ENCODE measurements at regions not wholly inside any gene's neighbourhood (a gene's known extent, or its start where the extent isn't known, plus 50 kb on each side); places are given as distances from the start of the nearest gene placed in this dataset.
"Not testable (repeated sequence)": the region's sequence is repeated elsewhere in the genome, so short reads cannot be mapped to it uniquely, and the experiment has no call there.

DNA sequence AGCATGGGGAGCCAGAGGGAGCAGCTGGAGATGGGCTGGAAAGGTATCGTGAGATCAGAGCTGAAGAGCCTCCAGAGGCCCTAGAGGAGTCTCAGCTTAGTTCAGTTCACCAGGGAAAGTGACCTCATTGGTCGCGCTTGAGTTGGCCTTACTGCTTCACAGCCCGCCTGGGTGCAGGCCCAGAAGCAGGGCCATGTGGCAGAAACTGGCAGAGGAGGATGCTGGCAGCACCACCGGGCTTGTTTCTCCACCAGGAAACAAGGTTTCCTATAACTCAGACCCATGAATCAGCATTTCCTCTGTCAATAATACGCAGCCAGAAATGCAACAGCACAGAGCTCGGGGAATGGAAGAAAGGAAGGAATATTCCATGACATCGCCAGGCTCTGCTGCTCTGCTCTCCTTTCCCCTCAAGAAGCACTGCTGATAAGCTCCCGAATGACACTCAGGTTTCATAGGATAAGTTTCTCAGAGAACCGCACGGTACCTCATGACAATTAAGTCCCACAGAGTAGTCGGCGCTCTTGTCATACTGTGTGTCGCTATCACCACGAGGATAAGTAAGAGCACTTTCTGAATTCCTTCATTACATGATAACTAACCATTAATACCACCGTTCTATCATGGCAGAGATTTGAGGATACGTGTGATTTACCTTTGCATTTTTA, 147.1 kb upstream of the LPP start:
- no peak for DNase-seq

- no peak for DNase-seq
These were observed 146.1 kb upstream of the LPP start for GRCh38 chr3:188007897-188008296.

GRCh38 chr3:188008582-188009213, 145.3 kb upstream of the LPP start:
- no peak for DNase-seq

- DNase-seq = no peak
These were observed 143.5 kb upstream of the LPP start for GRCh38 chr3:188010478-188010877.

GRCh38 chr3:188019727-188020126, 134.2 kb upstream of the LPP start:
- no peak for DNase-seq

GRCh38 chr3:188021041-188021440, 132.9 kb upstream of the LPP start:
- DNase-seq = no peak

GRCh38 chr3:188021502-188022040, 132.4 kb upstream of the LPP start:
- DNase-seq = no peak

- not testable (repeated sequence) for DNase-seq
These were observed 131.1 kb upstream of the LPP start for GRCh38 chr3:188022902-188023301.

GRCh38 chr3:188025555-188025954, 128.4 kb upstream of the LPP start:
- DNase-seq = no peak

DNA sequence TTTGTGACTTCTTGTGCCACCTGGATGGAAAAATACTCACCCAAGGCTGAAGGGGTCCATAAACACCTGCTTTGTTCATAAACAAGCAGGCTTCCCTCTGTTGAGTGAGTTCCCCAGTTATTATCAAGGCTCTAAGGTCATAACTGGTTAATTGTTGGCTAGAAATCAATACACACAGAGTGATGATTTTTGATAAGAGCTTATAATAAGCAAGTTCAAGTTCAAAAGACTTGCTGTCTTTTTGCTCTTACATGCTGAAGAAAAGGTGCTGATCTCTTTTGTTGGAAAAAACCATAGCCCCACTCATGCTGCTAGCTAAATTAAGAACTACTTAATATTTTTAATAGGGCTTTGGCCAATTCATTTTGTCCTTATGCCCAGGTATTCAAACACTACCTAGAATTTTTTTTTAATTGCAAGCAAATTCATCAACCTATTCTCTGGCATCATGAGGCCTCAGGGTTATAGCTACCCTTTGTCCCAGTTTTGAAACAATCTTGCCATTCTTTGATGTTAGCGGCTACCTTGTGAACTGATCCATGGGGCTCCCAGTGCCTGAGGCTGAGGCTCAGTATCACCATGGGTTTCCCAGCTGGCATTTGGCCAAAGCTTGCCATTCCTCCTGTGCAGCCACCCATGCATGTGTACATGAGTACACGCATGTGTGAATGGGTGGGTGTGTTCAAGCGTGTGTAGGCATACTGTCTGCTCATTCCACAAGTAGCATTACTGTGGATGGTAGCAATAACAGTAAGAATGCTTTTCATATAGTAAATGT, 127.6 kb upstream of the LPP start:
- no peak for DNase-seq

DNA sequence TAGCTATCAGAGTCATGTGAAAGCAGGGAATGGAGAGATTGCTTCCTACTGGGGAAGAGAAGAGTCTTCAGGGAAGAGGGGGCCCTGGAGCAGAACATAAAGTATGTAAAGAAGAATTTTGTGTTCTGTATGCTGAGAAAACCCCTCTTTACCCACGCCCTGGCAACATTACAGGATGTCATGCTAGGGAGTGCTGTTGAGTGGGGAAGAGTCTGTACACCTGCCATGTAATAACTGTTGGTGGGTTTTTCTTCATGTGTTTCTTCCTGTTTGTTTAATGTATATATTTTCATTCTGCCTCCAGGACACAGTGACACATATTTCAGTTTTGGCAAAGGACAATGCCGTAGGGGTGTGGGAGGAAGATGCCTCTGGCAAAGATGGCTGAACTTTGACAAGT, 122.8 kb upstream of the LPP start:
- DNase-seq = no peak

DNA sequence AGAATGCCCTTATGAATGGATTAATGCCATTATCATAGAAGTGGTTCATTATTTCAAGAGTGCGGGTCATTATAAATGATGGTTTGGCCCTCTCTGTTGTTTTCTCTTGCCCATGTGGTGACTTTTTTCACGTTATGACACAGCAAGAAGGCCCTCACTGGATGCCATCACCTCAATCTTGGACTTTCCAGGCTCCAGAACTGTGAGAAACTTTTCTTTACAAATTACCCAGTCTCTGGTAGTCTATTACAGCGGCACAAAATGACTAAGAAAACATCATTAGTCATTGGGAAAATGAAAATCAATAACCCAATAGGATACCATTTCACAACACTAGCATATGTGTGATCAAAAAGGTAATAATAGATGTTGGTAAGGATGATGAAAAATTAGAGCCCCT, 119.0 kb upstream of the LPP start:
- DNase-seq = no peak

DNA sequence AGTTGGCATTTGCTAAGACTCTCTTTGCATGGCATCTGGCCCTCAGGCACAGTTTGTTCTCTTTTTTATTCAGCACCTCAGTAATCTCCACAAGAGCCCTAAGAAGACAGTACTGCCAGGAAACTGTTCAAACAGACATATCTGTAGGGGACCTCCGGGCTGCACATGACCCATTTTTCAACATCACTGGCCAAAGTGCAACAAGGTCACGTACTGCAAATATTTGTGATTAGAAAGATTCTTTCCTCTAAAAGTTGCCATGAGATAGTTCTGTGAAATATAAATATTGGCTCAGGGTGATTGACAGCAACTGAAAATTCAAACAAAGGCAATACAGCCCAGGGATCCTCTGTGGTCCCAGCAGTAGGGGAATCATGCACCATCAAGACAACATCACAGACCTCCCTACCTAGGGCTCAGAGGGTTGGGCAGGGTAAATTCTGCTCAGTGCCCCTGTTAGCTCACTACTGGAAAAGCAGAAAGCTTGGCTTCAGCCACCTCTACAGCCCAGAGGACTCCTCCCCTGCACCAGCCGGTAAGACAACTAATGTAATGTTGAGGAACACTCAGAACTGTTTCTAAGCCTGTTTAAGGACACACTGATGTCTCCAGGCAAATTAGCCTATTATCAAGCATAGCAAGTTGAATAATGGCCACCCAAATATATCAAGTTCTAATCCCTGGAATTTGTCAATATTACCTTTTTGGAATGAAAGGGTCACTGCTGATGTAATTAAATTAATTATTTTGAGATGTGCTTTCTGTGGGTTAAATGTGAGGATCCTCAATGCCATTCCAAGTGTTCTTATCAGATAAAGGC, 117.4 kb upstream of the LPP start:
- DNase-seq = no peak

DNA sequence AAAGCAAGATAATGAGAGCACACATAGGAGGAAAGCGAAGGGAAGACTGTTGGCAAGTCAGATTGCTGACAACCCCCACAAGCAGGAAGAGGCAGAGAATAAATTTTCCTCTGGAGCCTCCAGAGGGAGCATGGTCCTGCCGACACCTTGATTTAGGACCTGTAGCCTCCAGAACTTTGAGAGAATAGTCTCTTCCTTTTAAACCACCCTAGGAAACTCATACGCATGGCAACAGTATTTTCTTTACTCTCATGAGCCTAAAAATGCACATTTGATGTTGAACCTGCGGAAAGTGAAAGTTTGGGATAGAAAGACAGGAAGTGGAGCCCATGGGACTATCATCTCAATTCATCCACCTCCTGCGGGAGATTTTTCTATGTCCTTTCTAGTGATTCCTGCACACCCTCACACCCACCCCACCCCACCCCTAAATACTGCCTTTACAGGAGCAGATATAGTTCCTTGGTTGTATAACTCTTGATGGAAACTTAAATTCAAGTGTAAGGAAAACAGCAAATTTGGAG, 116.7 kb upstream of the LPP start:
- peak; percentile 10 for DNase-seq

DNA sequence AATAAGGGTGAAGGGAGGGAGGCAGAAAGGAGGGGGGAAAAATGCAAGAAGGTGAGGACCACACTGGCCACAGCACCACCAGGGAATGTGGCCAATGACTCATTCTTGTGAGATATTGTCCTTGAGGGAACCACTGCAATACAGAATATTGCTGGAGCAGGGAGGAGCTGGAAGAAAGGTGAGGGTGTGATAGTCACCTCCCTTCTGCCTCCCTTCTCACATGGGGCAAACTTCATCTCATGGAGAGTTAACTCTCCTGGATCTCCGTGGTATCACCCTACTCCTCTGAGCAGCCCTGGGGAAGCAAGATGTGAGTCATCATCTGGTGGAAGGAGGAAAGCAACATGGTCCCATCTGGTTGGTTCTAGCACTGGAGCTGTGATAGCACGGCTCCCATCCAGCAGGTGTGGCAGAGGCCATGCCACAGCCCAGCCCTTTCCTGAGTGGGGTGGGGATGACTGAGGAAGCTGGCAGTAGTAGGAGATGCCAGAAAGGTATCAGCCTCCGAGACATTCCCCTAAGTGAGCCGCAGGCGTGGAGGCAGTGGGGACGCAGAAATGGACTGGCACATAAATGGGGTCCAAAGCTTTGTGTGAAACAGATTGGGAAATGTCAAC, 115.9 kb upstream of the LPP start:
- DNase-seq = no peak

GRCh38 chr3:188041193-188041592, 112.8 kb upstream of the LPP start:
- no peak for DNase-seq

- DNase-seq = no peak
These were observed 112.1 kb upstream of the LPP start for GRCh38 chr3:188041895-188042294.

- DNase-seq = no peak
These were observed 111.5 kb upstream of the LPP start for GRCh38 chr3:188042466-188042865.

DNA sequence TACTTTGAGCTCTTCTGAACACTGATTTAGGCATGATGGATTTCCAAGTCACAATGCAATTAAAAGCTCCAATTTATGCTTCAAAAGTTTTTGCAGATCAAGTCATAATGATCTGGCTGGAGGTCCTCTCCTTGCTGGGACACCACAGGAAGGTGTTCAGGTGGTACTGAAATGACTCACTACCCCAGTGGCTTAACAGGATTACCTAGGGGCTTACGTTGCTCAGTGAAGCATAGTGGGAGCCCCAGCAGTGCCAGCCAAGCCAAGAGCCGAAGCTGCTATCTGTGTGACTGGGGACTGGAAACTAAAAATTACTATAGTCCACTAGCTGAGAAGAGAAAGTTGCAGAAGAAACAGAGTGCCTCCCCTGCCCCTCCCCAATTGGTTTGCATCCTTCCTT, 110.1 kb upstream of the LPP start:
- DNase-seq = peak; percentile 31

GRCh38 chr3:188046561-188047211, 107.3 kb upstream of the LPP start:
- DNase-seq = no peak

GRCh38 chr3:188047536-188047935, 106.4 kb upstream of the LPP start:
- DNase-seq = no peak

All from NCI-H82 (cell line).